ENCODE measurements at regions not wholly inside any gene's neighbourhood (a gene's known extent, or its start where the extent isn't known, plus 50 kb on each side); places are given as distances from the start of the nearest gene placed in this dataset.

DNA sequence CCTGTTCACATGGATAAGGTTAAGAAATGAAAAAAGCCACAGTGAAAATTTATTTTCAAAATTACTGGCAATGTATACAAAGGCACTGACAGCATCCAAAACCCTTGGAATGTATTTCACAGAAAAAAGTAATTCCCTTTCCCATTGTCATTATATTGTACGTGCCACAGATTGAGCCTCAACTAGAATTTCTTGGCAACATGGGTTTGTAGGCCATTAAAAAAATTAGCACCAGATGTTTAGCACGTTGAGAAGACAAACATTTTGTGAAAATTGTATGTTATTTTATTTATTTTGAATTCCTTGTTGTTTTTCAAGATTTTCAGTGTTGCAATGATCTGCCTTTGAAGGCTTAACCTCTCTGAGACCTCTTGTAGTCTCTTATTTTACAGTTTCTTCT lies 76.3 kb upstream of the EPHB3 start:
- WGBS (ENCODE audit: insufficient coverage, insufficient replicate concordance, low lambda C conversion rate, missing lambda C conversion rate): 32% methylated on average over 2 of the region's 2 CpGs
- H3K27ac ChIP-seq (ENCODE audit: control insufficient read depth, insufficient read depth): no peak overlapping the region
- H4K20me1 ChIP-seq (ENCODE audit: control insufficient read depth, insufficient read depth): no peaks in the 10 kb centered on the region
- ChIA-PET POLR2A (no interaction called here), RAD21 (ENCODE audit: unreplicated experiment) (no interaction called here), CTCF (no interaction called here), SMC1A (ENCODE audit: uncharacterized antibody, unreplicated experiment) (no interaction called here)
- no peak overlapping the region for H3K4me2 ChIP-seq (ENCODE audit: control insufficient read depth, insufficient read depth)
- H3K79me2 ChIP-seq (ENCODE audit: control insufficient read depth, insufficient read depth, low read length): no peaks in the 10 kb centered on the region
- no peaks in the 10 kb centered on the region; a peak in 2 of 4 replicates for H3K27me3 ChIP-seq (replicated peaks in 1 of 2; ENCODE audit: control insufficient read depth in 2 of 2, insufficient read depth in 2 of 2, low read length in 1 of 2)
- FAIRE-seq: no peak
- H2AFZ ChIP-seq (ENCODE audit: control insufficient read depth, low read depth, low read length): no peak overlapping the region
- no peak for ATAC-seq
- H3K9me3 ChIP-seq (replicated peaks; ENCODE audit: control insufficient read depth, insufficient read depth, low read length): no peaks in the 10 kb centered on the region
- in situ Hi-C loops (cut with MboI): no loop called here
- no peaks in the 10 kb centered on the region for H3K4me1 ChIP-seq (ENCODE audit: control insufficient read depth, insufficient read depth, low read length)
- no peaks in the 10 kb centered on the region for H3K36me3 ChIP-seq (ENCODE audit: control insufficient read depth in 2 of 2, insufficient read depth in 2 of 2, low read length in 1 of 2)
- no peak for DNase-seq (ENCODE audit: low read depth, low spot score)
- intact Hi-C loops (cut with micrococcal nuclease; ENCODE audit: unreplicated experiment): no loop called here
- no TSS peak for BruUV-seq (replicated peaks)
- no peak overlapping the region for H3K9ac ChIP-seq (ENCODE audit: control insufficient read depth, insufficient read depth, low read length)
- TF ChIP-seq, protein P1, sequence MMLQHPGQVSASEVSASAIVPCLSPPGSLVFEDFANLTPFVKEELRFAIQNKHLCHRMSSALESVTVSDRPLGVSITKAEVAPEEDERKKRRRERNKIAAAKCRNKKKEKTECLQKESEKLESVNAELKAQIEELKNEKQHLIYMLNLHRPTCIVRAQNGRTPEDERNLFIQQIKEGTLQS (IDR thresholded peaks at IDR 0.05; ENCODE audit: borderline replicate concordance, extremely low read depth, low read depth, low read length): no peak
- TF ChIP-seq YBX1 (IDR thresholded peaks at IDR 0.05): no peak
- TF ChIP-seq, protein P2, sequence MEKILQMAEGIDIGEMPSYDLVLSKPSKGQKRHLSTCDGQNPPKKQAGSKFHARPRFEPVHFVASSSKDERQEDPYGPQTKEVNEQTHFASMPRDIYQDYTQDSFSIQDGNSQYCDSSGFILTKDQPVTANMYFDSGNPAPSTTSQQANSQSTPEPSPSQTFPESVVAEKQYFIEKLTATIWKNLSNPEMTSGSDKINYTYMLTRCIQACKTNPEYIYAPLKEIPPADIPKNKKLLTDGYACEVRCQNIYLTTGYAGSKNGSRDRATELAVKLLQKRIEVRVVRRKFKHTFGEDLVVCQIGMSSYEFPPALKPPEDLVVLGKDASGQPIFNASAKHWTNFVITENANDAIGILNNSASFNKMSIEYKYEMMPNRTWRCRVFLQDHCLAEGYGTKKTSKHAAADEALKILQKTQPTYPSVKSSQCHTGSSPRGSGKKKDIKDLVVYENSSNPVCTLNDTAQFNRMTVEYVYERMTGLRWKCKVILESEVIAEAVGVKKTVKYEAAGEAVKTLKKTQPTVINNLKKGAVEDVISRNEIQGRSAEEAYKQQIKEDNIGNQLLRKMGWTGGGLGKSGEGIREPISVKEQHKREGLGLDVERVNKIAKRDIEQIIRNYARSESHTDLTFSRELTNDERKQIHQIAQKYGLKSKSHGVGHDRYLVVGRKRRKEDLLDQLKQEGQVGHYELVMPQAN (conservative IDR thresholded peaks at IDR 0.05): no peak
- no peak for TF ChIP-seq CEBPB (IDR thresholded peaks at IDR 0.05; ENCODE audit: borderline replicate concordance in 1 of 2, low read depth in 2 of 2, low read length in 2 of 2)
- H3K4me3 ChIP-seq: no peak overlapping the region

DNA sequence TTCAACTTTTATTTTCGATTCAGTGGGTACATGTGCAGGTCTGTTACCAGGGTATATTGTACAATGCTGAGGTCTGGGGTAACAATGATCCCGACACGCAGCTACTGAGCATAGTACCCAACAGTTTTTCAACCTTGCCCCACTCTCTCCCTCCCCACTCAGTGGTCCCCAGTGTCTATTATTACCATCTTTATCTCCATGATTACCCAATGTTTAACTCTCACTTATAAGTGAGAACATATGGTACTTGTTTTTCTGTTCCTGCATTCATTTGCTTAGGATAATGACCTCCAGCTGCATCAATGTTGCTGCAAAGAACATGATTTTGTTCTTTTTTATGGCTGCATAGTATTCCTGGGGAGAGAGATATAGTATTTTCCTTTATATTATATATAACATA lies 75.7 kb upstream of the EPHB3 start:
- Histone ChIP-seq H2AFZ (ENCODE audit: control insufficient read depth, low read depth, low read length) (no peak overlapping the region), H3K4me2 (ENCODE audit: control insufficient read depth, insufficient read depth) (no peak overlapping the region), H3K9me3 (replicated peaks; ENCODE audit: control insufficient read depth, insufficient read depth, low read length) (no peaks in the 10 kb centered on the region), H4K20me1 (ENCODE audit: control insufficient read depth, insufficient read depth) (no peaks in the 10 kb centered on the region), H3K4me3 (no peak overlapping the region), H3K27me3 (replicated peaks in 1 of 2; ENCODE audit: control insufficient read depth in 2 of 2, insufficient read depth in 2 of 2, low read length in 1 of 2) (no peaks in the 10 kb centered on the region; a peak in 2 of 4 replicates), H3K27ac (ENCODE audit: control insufficient read depth, insufficient read depth) (no peak overlapping the region), H3K9ac (ENCODE audit: control insufficient read depth, insufficient read depth, low read length) (no peak overlapping the region), H3K4me1 (ENCODE audit: control insufficient read depth, insufficient read depth, low read length) (no peaks in the 10 kb centered on the region), H3K79me2 (ENCODE audit: control insufficient read depth, insufficient read depth, low read length) (no peaks in the 10 kb centered on the region), H3K36me3 (ENCODE audit: control insufficient read depth in 2 of 2, insufficient read depth in 2 of 2, low read length in 1 of 2) (no peaks in the 10 kb centered on the region)
- RAD21 ChIA-PET (ENCODE audit: unreplicated experiment): no interaction called here
- POLR2A ChIA-PET: no interaction called here
- no peak for DNase-seq (ENCODE audit: low read depth, low spot score)
- no TSS peak for BruUV-seq (replicated peaks)
- SMC1A ChIA-PET (ENCODE audit: uncharacterized antibody, unreplicated experiment): interaction anchor here (0.6 kb wide), 1 partner anchor 46 kb away, joined by 3 read pairs; no protein-coding TSS in a partner anchor
- CTCF ChIA-PET: no interaction called here
- FAIRE-seq: no peak
- intact Hi-C loops (cut with micrococcal nuclease; ENCODE audit: unreplicated experiment) (no loop called here), in situ Hi-C loops (cut with MboI) (no loop called here)
- ATAC-seq: no peak
- WGBS (ENCODE audit: insufficient coverage, insufficient replicate concordance, low lambda C conversion rate, missing lambda C conversion rate): 72% methylated on average over 3 of the region's 3 CpGs
- TF ChIP-seq HDAC6 (IDR thresholded peaks at IDR 0.05; ENCODE audit: unreplicated experiment) (no peak), YY1 (IDR thresholded peaks at IDR 0.05; ENCODE audit: low read depth, low read length) (no peak), SIN3A (IDR thresholded peaks at IDR 0.05; ENCODE audit: low read depth, low read length) (no peak), DPF2 (IDR thresholded peaks at IDR 0.05) (no peak), SREBF1 (IDR thresholded peaks at IDR 0.05; ENCODE audit: low read length) (no peak), POLR2AphosphoS5 (IDR thresholded peaks at IDR 0.05; ENCODE audit: low read length) (no peak)
